HPDE6-E6E7 (cell line): ENCODE measurements at regions not wholly inside any gene's neighbourhood (a gene's known extent, or its start where the extent isn't known, plus 50 kb on each side); places are given as distances from the start of the nearest gene placed in this dataset.

Source experiments
- DNase-seq: peaks from one replicate; pipeline ENCODE4 v3.0.0; 2011; ENCODE audit warnings: missing footprints; ENCODE audit errors: extremely low spot score

DNA sequence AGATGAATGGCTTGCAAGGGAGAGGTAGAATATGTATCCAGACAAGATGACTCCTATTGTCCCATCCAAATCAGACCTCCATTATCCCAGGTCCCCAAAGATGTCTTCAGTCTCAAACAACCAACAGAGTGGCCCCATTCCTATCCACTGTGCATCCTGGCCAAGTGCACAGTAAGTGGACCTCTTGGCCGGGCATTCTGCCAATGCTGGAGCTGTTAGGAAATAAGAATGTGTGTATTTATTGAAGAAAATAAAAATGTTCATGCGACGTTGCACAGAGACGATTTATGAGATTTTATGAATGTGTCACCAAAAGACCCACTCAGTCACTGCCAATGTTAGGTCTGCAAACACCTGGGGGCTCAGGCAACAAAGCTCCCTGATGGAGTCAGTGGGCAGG is 196.0 kb downstream of the MAFB start:
- DNase-seq, result no peak

DNA sequence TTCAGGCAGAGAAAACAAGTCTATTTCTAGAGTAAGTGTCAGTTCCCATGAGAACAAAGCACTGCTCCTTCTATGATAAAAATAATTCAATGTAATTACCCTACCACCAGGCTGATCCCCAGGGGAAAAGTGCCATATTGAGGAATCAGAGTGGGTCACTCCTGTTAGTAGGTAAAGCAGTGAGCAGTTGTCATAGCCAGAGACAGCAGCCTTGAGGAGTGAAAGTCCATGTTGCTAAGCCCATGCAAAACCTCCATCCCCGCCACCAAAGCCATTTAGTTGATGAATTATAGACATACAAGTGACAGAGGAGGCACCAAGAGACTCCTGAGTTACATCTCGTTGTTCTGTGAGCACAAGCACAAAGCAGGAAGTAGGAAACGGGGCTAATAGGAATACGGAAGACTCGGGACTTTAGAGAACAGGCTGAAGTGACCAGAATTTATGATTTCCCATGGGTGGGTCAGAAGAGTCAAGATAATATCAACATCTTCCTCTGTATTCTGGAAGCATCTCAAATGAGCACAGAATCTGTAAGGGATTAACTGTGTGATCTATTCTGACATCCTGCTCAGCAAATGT is 197.9 kb downstream of the MAFB start:
- no peak for DNase-seq

DNA sequence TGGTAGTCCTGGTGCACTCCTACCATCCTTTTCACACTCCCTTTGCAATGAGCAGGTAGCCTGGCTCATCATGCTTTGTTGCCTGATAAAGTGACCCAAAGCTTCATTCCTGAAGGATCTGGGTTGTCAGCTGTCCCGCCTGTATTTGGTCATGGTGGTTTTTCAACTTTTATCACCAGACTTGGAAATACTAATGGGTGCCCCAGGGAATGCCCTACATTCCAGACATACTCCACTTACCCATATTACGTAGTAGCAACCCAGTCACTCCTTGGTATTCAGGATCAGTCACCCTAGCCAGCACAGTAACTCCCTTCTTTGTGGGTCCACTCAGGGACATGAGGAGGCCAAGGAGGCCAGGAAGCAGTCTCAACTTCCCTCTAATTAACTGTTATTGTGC is 199.2 kb downstream of the MAFB start:
- no peak for DNase-seq

DNA sequence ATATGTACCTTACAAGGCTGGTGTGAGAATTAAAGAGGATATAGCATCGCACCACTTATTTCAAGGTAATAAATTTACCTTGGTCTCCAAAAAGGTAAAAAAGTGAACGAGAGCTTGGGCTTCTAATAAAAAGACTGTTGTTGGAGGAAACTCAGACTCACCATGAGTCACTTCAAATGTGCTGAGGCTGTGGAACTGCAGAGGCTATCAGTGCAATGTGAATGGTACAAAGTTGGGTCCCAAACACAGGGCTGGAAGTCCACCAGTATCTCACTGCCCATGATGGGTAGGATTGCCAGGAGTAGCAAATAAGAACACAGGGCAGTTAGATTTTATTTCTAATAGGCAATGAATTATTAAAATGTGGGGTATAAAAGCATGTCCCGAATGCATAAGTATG is 200.6 kb downstream of the MAFB start:
- no peak for DNase-seq

DNA sequence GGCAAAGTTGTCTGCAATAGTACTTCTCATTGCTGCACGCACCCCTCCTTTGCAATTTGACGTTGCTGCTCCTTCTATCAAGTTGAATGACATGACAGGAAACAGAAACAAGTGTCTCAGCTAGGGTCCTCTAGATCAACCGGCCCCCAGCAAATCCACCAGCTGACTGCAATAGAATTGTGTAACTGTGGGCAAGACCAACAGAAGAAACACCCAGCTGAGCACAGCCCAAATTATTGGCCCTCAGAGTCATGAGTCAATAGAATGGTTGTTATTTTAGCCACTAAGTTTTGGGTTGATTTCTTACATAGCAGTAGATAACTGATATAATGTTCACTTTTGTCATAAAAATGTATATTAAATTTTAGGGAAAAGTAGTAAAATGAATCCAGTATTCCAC is 202.7 kb downstream of the MAFB start:
- no peak for DNase-seq

DNA sequence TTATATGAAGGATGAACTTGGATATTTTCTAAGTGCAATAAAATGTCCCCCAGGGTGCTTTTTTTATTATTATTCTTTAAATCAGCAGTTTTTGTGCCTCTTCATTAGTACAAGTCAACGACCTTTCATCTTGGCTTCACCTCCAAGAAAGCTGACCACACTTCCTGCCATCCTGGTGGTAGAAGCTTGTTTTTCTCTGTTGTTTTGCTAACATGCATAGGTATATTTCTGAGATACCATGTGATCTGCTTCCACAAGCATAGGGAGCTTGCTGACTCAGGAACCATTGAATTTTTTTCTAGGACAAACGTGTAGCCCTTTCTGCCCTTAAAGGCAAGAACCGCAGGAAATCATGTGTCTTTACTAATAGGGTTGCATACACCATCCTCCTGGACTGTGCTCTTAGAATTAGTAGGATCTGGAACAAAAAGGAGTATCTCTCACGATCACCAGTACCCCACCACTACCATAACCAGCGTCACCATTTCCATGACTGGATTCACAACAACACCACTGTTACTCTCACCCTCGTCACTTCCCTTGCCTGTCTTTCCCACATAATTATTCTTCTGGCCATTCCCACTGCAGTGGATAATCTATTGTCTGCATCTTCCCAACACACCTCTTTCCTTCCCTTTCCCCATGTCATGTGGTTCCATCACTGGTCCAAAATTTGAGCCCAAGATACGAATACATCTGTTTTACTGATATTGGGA is 207.1 kb downstream of the MAFB start:
- no peak for DNase-seq

DNA sequence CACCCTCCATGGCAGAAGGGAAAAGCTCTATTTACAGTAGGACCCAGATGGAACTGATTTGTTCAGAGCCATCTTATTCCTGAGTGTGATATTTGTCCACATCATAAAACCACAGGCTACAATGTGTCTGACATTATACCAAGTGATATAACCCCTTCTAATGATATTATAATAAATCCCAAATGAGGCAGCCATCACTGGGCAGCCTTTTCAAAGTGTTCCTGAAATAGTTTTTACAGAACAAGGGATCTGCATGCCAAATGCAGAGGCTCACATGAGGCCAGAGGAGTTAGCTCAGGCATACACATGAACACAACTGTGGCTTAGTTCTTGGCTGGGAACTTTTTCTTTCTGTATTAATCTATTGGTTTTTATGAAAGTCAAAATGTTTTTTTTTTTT is 207.7 kb downstream of the MAFB start:
- DNase-seq, result no peak

DNA sequence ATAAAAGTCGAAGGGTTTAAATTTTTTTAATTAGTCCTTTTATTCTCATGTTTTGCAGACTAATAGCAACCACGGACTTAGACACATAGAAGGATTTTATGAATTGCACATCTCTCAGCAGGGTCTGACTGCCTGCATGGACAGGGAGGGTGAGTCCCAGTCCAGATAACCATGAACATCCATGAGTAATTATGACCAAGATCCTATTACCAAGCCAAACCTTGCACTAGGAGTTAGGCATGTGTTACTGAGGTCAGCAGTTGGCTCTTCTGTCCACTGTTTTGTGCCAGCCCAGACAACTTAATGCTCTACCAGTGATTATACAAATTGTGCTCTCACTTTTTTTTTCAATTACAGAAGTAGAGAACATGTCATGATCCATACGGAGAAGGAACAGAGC is 211.2 kb downstream of the MAFB start:
- no peak for DNase-seq

DNA sequence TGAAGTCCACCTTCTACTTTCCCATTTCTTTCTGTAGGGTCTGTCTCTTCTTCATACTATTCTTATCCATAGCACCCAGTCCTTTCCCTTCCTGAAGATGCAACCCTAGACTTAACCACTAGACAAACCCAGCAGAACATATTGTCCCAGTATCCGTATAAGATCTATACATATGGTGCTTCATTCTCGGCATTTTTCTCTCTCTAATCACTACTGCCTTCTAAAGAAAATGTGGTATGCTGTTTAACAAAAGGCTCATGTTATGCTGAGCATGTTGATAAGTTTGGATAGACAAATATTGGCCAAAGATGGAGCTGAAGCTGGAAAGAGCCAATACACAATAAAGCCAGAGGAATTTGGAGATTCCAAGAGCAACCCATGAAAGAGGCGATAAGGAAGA is 212.6 kb downstream of the MAFB start:
- DNase-seq, result no peak

DNA sequence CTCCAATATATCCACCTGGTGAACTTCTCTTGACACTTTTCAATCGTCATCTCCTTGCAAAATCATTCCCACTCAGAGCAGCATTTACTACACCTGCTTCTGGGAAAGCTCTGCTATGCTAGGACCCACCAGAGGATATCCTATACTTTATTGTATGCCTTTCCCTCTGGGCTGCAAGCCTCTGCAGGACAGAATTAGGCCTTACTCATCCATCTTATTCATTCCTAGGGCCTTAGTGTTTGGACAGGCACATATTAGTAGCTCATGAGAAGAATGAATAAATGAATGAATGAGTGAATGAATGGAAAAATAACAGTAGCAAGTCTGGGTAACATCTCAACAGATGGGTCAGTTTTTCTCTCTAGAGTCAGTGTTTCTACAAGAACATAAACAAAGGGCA is 216.1 kb downstream of the MAFB start:
- no peak for DNase-seq

DNA sequence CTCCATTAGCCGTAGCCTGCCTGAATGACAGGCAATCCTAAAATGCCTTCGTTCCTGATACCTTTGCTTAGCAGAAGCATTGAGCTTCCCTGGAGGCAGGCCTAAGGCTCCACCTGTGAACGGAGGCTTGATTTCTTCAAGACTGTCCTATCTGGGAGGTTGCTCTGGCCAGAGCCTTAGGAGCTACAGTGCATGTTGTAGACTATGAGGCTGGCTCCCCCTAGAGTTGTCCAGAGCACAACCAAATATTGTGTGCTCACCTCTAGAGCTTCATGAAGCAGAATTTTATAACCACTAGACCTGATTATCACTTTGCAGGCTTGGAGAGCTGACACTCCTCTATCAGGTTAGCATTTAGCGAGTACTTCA is 217.8 kb downstream of the MAFB start:
- no peak for DNase-seq

DNA sequence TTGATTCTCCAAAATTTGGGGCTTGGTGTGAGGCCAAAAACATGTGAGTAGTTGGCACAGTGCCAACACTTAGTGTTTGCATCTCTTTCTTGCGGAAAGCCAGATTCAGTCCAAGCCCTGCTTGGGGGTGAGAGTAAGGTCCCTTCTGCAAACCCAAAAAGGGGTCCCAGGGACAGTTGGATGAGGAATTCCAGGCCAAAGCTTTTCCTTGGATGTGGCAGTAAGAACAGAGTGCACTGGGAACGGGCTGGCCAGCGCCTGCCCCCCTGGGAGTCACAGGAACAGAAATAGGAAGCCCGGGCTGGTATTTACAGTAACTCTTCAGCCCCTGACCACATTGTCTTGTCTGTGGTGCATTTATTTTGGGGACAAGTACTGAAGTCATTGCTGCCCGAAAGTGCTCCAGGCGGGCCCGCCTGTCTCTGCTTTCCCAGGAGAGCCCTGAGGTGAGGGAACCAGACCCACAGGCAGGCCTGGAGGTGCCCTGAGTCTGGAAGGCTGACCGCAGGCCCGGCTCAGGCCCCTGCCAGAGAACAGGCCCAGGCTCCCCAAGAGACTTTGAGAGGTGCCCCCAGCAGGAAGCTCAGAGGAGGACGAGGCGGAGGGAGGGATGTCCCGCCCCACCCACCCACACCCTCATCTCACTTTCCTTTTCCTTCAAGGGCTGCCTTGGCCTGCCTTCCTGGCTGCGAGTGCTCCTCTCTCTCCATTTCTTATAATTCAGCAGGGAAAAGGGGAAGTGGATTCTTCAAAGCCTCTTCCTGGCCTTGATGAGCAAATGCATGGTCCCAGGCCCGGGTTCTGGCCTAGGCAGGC is 218.4 kb downstream of the MAFB start:
- no peak for DNase-seq

DNA sequence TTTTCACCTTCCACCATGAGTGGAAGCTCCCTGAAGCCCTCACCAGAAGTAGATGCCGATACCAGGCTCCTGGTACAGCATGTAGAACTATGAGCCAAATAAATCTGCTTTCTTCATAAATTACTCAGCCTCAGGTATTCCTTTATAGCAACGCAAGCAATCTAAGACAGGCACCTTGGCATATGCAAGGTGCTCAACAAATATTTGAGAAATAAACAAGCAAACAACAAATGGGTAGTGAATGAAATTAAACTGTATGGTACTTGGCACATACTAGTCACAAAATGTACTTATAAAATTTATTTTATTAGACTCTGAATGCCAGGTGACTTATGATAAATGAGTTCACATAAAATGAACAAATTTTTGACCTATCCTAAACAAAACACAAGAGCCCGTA is 220.3 kb downstream of the MAFB start:
- DNase-seq, result no peak

DNA sequence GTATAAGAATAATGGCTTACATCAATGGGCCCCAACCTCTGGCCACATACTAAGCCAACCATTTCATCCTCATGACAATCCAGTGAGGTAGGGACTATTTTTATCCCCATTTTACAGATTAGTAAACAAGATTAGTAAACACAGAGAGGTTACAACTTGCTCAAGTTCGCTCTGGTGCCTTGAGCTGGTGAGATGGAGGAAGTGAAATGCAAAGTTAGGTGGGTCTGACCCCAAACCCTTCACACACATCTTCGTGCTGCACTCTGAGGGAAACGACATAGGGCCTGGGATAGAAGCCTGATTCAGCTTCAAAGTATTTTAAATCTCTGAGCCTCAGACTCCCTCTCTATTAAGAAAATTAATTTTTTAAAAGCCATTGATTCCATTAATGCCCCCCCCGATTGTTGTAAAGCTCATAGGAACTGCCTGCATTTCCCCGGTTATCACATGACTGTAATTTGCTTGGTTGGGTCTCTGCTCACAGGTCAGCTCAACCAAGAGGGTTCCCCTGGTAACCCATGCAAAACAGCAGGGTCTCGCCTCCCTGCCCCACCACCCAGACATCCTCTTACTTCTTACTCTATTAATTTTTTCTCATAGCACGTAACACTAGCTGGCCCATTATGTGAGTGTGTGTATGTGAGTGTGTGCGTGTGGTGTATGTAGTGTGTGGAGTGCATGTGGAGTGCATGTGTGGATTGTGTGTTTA is 221.2 kb downstream of the MAFB start:
- no peak for DNase-seq

DNA sequence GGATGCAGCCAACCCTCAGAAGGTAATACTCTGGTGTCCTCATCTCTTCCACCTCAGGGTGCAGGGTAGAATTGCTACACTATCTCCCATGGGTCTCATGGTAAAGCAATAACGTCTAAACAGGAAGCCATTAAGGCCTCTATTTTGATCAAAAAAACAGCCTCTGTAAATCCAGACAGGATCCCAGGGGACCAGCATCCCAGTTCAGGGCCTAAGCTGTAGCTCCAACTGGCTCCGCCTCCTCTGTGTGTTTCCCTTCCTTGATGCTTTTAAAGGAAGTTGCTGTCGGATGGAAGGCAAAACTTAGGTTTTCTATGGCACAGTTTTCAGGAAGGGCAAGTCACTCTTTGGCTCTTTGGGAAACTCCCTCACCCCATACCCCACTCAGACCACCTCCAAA is 222.0 kb downstream of the MAFB start:
- no peak for DNase-seq

DNA sequence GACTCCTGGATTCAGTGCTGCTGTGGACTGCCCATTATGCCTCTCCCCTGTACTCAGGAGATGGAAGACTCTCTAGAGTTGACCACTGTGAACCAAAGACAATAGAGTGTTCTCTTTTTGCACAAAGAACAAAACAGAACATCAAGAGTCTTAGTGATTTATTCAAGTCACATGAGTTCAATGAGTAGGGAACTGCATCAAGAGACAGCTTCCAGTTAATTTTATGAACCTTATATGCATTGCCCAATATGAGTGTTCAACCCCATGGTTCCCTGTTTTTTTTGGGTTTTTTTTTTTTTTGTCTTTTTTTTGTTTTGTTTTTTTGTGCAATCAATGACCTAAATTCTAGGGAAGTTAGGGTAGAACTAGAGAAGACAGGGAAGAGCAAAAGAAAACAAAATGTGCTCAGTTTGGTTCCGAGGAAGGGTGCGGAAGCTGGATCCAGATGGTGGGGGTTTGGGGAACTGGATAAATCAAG is 224.3 kb downstream of the MAFB start:
- no peak for DNase-seq

DNA sequence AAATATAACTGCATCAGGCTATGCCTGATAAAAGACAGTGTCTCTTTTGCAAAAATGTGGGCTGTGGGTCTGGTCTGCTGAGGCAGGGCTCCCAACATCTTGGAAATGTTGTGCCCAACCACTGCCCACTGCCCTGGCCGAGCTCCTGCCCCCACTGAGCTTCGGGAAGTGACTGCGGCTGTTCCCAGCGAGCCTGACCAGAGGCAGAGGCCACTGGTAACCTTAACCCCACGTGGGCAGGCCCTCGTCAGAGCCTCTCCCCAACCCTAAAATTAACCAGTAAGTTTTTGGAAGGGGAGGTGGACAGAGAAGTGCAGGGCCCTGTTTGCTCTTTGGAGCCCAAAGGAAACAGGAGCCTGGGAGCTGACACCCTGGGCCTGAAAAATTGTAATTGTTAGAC is 225.9 kb downstream of the MAFB start:
- DNase-seq, result no peak

DNA sequence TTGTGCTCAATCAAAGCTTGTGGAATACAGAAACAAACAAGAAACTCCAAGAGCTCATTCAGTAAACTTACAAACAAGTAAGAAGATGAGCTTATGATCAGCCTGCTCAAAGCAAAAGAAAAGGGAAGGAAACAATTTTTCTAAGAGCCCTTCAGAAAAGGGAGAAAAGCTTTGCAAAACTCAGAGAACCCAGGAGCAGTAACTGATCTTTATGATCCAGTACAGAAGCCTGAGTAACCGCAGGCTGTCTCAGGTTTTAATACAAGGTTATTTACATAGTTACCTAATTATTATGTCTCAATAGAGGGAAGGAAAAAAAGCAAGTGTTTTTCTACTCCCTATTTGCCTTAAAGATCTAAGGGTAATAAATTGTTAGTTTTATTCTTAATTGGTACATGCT is 226.5 kb downstream of the MAFB start:
- no peak for DNase-seq

DNA sequence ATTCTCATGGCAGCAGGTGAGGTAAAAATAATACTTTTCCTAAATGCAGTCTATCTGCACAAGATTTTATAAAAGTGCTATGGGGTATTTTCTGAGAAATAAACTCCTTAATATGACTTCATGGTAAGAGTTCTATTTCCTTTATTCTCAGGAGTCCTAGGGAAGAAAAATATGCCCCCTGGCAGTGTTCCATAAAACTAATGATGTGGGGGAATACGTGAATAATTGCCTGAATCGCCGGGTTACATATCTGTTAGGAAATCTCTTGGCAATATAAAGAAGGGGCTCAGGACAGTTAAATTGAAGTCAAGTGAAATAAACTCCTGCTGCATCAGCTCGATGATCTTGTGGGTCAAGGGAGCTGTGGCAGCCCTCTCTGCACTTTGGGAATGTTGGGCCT is 229.7 kb downstream of the MAFB start:
- no peak for DNase-seq

DNA sequence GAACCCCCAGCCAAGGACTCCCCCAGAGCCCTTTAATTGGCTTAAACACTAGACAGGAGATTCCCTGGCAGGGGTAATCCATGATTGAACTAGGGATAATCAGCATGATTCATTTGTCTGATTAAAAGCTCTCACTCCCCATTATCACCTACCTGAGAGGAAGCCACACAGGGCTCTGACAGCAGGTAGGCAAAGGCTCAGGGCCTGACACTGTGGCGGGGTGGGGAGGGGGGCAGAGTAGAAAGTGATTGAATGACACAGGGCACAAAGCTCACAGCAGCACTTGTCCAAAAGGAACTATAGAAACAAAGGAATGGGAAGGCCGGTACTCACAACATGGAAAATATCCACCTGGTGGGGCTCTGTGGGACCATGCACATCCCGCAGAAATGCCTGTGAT is 231.6 kb downstream of the MAFB start:
- DNase-seq, result no peak

DNA sequence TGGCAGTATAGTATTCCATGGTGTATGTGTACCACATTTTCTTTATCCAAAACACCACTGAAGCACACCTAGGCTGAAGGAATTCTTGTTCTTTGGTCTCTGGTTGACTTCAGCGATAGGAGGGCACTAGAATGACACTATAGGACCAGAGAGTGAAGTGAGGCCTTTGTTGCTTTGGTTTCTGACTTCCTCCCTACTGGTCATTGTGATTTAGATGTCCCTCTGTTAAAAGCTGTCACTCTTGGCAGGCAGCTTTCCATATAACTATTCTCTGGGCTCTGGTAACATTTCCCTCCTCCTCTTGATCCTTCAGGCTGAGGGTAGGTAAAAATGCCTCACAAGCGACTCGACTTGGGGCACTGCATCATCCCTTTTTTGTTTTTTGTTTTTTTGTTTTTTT is 236.3 kb downstream of the MAFB start:
- no peak for DNase-seq

DNA sequence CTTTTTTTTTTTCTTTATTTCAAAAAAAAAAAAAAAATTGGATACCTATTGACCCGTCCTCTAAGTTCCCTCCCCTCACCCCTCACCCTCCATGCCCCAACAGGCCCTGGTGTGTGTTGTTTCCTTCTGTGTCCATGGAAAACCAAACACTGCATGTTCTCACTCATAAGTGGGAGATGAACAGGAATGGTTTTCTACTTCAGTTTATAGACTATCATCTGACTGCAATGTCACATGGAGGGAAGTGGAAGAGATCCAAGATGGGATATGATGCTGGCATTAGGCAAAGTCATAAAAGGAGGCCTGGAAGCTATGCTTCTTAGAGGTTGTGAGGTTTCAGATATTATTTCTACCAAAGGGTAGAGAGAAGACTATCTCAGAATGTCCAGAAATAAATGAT is 237.5 kb downstream of the MAFB start:
- no peak for DNase-seq
